ENCODE measurements at regions not wholly inside any gene's neighbourhood (a gene's known extent, or its start where the extent isn't known, plus 50 kb on each side); places are given as distances from the start of the nearest gene placed in this dataset.

DNA sequence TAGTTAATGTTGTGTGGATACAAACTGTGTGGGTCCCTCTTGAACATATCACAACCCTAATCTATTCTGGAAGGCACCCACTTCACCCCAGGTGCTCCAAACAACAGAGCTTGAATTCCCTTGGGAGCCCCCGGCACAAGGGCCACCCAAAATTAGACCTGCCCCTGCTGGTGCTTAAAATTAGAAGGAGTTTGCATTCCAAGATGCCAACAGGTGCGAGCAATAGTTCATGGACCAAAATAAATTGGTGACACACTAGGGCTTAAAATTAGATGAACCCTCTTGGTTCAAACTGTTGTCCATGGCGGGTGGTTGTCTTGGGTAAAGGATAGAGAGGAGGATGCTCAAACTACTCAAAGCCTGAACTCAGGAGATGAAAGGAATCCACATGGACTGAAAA is 291.5 kb downstream of the MN1 start:
- TF ChIP-seq, protein P1, sequence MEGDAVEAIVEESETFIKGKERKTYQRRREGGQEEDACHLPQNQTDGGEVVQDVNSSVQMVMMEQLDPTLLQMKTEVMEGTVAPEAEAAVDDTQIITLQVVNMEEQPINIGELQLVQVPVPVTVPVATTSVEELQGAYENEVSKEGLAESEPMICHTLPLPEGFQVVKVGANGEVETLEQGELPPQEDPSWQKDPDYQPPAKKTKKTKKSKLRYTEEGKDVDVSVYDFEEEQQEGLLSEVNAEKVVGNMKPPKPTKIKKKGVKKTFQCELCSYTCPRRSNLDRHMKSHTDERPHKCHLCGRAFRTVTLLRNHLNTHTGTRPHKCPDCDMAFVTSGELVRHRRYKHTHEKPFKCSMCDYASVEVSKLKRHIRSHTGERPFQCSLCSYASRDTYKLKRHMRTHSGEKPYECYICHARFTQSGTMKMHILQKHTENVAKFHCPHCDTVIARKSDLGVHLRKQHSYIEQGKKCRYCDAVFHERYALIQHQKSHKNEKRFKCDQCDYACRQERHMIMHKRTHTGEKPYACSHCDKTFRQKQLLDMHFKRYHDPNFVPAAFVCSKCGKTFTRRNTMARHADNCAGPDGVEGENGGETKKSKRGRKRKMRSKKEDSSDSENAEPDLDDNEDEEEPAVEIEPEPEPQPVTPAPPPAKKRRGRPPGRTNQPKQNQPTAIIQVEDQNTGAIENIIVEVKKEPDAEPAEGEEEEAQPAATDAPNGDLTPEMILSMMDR (IDR thresholded peaks at IDR 0.05; ENCODE audit: low read depth, low read length, missing control alignments): no peak
- no peak overlapping the region for H3K4me3 ChIP-seq (ENCODE audit: low read depth, low read length)
- no peak for DNase-seq (ENCODE audit: low read depth)

DNA sequence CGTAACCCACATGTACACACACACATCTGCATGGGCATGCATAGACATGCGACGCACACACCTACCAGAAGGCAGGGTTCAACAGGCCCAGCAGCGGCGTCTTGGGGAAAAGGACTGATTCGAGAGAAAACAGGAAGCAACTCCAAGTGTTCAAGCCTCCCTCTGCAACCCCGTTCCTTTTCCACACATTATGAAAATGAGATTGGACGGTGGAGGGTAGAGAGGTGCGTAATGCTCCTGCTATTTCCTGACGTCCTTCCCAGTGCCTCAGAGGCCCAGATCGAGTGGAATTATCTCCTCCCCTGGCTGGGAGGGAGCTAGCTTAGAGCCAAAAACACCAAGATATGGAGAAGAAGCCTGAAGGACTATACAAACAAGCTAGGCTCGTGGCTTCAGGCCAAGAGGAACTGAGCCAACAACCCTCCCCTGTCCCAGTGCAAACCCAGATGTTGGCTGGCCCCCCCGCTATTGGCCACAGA is 289.2 kb downstream of the MN1 start:
- TF ChIP-seq, protein P1 (IDR thresholded peaks at IDR 0.05; ENCODE audit: low read depth, low read length, missing control alignments): no peak
- no peak for DNase-seq (ENCODE audit: low read depth)

DNA sequence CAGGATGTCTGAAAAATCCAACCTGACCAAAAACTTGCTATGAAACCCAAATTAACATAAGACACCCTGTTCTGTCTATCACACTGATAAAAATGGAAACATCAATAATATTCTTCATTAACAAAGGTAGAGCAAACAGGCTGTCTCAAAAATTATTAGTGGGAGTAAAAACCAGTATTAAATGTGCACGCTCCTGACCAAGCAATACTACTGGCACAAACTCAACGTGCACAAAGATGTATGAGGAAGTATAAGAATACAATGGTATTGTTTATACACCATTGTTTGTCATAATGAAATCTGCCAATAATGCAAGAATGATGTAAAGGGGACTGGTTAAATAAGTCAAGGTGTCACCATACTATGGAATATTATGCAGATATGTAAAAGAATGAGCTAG is 288.5 kb downstream of the MN1 start:
- no peak overlapping the region for H3K4me3 ChIP-seq (ENCODE audit: low read depth, low read length)
- TF ChIP-seq, protein P1 (IDR thresholded peaks at IDR 0.05; ENCODE audit: low read depth, low read length, missing control alignments): no peak

More for the DNA sequence above, 289.2 kb downstream of the MN1 start:
- no peak overlapping the region for H3K4me3 ChIP-seq (ENCODE audit: low read depth, low read length)

DNA sequence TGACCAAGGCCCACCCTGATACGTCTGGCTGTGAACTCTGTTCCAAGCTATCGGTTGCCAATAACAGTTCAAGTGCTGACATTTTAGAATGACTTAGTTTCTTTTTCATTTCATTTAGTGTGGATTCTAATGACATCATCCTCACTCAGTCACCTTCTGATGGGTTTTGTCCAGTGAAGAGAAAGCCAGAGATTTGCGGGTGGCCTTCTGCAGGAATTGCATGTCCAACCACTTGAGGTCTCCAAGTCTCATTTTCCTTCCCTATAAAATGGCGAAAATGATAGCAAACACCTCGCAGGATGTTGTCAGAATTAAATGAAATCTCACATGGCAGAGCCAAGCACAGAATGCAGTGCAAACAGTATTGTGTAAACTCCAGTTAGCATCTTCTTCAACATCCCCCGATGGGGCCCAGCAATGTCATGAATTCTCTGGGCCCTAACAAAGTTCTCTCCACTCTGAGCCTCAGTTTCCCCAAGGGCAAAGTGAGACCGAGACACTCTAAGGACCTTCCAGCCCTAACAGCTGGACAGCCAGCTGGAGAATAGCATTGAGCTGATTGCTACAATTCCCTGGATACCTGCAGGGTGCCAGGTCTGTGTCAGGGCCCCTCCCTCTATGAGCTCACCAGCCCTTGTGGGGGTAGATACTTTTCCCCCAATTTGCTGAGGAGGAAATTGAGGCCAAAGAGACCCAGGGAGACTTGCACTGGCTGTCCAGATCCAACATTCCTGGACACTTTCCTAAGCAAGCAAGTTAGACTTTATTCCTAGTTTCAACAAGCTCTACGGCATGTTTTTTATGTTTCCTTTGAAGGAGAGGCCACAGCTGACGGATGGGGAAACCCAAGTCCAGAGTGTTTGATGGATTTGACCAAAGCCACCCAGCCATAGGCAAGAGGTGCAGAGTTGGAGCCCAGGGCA is 286.7 kb downstream of the MN1 start:
- no peak for DNase-seq (ENCODE audit: low read depth)
- no peak overlapping the region for H3K4me3 ChIP-seq (ENCODE audit: low read depth, low read length)
- TF ChIP-seq, protein P1 (IDR thresholded peaks at IDR 0.05; ENCODE audit: low read depth, low read length, missing control alignments): no peak

More for the DNA sequence above, 288.5 kb downstream of the MN1 start:
- no peak for DNase-seq (ENCODE audit: low read depth)

DNA sequence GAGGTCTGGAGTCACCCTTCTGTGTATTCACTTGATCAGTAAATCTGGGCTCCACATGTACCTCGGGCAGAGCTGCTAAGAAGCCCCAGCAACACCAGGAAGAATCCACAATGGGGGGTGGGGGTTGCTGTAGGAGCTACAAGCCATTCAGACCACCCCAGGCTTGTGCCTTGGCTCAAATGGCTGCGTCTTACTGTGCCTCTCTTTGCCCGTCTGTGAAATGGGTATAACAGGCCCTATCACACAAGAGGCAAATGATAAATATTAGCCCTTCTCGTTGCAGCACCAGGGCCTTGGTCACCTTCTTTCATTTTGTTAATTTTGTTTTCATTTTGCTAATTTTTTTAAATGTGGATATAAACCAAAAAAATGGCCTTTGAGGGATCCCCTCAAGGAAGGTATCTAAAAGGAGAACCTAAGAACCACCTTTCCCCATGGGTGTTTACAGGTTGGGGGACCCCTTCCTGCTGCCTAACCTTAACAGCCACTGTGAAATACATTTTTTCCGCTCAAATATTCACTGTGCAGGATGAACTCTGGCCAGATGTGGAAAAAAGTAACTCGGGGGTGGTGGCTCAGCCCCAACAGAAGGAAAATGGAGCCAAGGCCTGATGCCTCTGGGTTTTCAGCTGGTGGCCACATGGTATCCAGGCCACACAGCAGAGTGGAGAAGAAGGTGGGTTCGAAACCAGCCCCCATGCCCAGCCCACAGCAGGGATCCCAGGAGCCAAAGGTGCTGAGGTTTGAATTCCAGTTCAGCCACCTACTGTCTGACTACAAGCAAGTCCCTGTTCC is 284.0 kb downstream of the MN1 start:
- H3K4me3 ChIP-seq (ENCODE audit: low read depth, low read length): no peak overlapping the region
- DNase-seq (ENCODE audit: low read depth): no peak
- TF ChIP-seq, protein P1 (IDR thresholded peaks at IDR 0.05; ENCODE audit: low read depth, low read length, missing control alignments): no peak

DNA sequence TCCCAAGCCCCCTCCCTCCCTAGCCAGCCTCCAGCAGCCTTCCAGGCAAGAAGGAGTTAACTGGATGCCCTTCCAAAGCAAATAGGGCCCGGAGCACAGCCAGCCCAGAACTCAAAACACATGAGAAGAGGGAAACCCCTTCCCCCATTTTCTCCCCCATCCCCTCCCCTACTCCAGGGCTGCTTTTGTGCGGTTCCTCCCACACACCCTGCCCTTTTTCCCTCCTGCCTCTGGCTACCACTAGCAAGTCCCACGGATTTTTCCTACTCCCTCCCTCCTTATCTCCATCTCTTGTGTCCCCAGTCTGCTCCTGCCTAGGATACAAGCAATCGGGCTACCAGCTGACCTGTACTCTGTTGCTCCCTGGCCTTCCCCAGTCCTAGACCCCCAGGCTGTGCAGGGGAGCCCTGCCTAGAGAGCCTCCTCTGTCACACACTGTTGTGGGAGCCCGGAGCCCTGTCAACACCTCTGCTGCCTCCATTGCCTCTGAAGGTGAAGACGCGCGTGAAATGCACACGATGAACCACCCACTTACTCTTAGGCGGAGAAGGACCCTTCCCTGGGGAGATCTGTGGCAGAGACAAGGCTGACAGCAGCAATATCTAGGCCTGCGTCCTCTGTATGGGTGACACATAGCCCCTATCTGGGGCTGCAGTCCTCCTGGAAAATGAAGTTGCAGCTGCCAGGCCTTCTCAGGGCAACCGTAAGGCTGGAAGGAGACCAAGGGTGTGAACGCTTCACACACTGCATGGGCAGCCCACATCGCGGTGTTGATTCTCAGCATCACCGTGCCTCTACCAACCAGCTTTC is 282.8 kb downstream of the MN1 start:
- DNase-seq (ENCODE audit: low read depth): no peak
- TF ChIP-seq, protein P1 (IDR thresholded peaks at IDR 0.05; ENCODE audit: low read depth, low read length, missing control alignments): no peak
- no peak overlapping the region for H3K4me3 ChIP-seq (ENCODE audit: low read depth, low read length)
